Astrocyte (in vitro differentiated cells and primary cell): ENCODE measurements at regions not wholly inside any gene's neighbourhood (a gene's known extent, or its start where the extent isn't known, plus 50 kb on each side); places are given as distances from the start of the nearest gene placed in this dataset.

Experiments
- DNase-seq: peaks from one replicate; pipeline ENCODE4 v3.0.0-alpha.2; 2010; ENCODE audit warnings: low read depth
- FAIRE-seq: peaks from 2 replicates; lab custom pipeline; 2011; peaks lifted over from hg19 to GRCh38; lab: Jason Lieb, UNC
- H2AFZ ChIP-seq: 2 replicates; pipeline ENCODE4 v1.6.0; 2012; ENCODE audit warnings: low read depth, low read length, inconsistent platforms
- H3K27ac ChIP-seq: 2 replicates; pipeline ENCODE4 v1.5.1; 2011; ENCODE audit warnings: low read depth, low read length, inconsistent platforms
- H3K27me3 ChIP-seq: 2 replicates; pipeline ENCODE4 v1.6.0; 2011; ENCODE audit warnings: low read length, inconsistent platforms; ENCODE audit not compliant: insufficient read depth
- H3K36me3 ChIP-seq: 2 replicates; pipeline ENCODE4 v1.5.1; 2011; ENCODE audit warnings: low read length, inconsistent platforms; ENCODE audit not compliant: insufficient read depth
- H3K4me1 ChIP-seq: 2 replicates; pipeline ENCODE4 v1.5.1; 2011; ENCODE audit warnings: low read length, inconsistent platforms; ENCODE audit not compliant: insufficient read depth
- H3K4me2 ChIP-seq: 2 replicates; pipeline ENCODE4 v1.6.0; 2012; ENCODE audit warnings: low read length, inconsistent platforms
- H3K4me3 ChIP-seq: 2 replicates; pipeline ENCODE4 v1.5.1; 2011; ENCODE audit warnings: low read depth, mild to moderate bottlenecking, low read length, inconsistent platforms; ENCODE audit not compliant: insufficient read depth
- H3K79me2 ChIP-seq: 2 replicates; pipeline ENCODE4 v1.6.0; 2012; ENCODE audit warnings: mild to moderate bottlenecking, low read length, inconsistent platforms; ENCODE audit not compliant: insufficient read depth
- H3K9ac ChIP-seq: 2 replicates; pipeline ENCODE4 v1.6.0; 2012; ENCODE audit warnings: mild to moderate bottlenecking, low read length, inconsistent platforms
- H3K9me3 ChIP-seq: 2 replicates; pipeline ENCODE4 v1.5.1; 2012; ENCODE audit warnings: low read depth, mild to moderate bottlenecking, low read length, inconsistent platforms; ENCODE audit not compliant: insufficient read depth
- H4K20me1 ChIP-seq: 2 replicates; pipeline ENCODE4 v1.6.0; 2012; ENCODE audit warnings: low read length, inconsistent platforms; ENCODE audit not compliant: insufficient read depth
- H3K27ac Mint-ChIP-seq: one replicate; pipeline ENCODE4 v1.8.0; 2021; ENCODE audit warnings: mild to moderate bottlenecking, mixed read lengths; ENCODE audit not compliant: unreplicated experiment
- H3K27me3 Mint-ChIP-seq: one replicate; pipeline ENCODE4 v1.8.0; 2021; ENCODE audit warnings: low read depth, mixed read lengths; ENCODE audit not compliant: unreplicated experiment
- H3K36me3 Mint-ChIP-seq: one replicate; pipeline ENCODE4 v1.8.0; 2021; ENCODE audit warnings: low read depth, mixed read lengths; ENCODE audit not compliant: unreplicated experiment
- H3K4me1 Mint-ChIP-seq: one replicate; pipeline ENCODE4 v1.8.0; 2021; ENCODE audit warnings: low read depth, mixed read lengths; ENCODE audit not compliant: unreplicated experiment
- H3K4me3 Mint-ChIP-seq: one replicate; pipeline ENCODE4 v1.8.0; 2021; ENCODE audit warnings: mild to moderate bottlenecking, moderate library complexity, mixed read lengths; ENCODE audit not compliant: unreplicated experiment
- H3K9me3 Mint-ChIP-seq: one replicate; pipeline ENCODE4 v1.8.0; 2021; ENCODE audit warnings: mild to moderate bottlenecking, mixed read lengths; ENCODE audit not compliant: unreplicated experiment
- CTCF ChIP-seq: IDR thresholded peaks from 2 replicates; pipeline ENCODE4 v1.5.1; 2011; ENCODE audit warnings: low read depth, mild to moderate bottlenecking, inconsistent platforms, low read length, moderate library complexity; ENCODE audit not compliant: insufficient read depth
- EZH2 ChIP-seq: IDR thresholded peaks from 2 replicates; pipeline ENCODE4 v1.6.1; 2012; ENCODE audit warnings: mild to moderate bottlenecking, low read length, inconsistent platforms; ENCODE audit not compliant: insufficient read depth

- DNase-seq (peak; percentile 80), FAIRE-seq (peak; percentile 90)
- Mint-ChIP-seq H3K27me3 (peaks cover 5% of the 10 kb centered on the region), H3K4me3 (no peak overlapping the region), H3K9me3 (no peaks in the 10 kb centered on the region), H3K36me3 (no peaks in the 10 kb centered on the region), H3K27ac (peak overlapping the region; percentile 2), H3K4me1 (peaks cover 3% of the 10 kb centered on the region)
- Histone ChIP-seq H3K27me3 (peaks cover 6% of the 10 kb centered on the region), H4K20me1 (no peaks in the 10 kb centered on the region), H3K36me3 (no peaks in the 10 kb centered on the region), H2AFZ (peak overlapping the region; percentile 50), H3K4me2 (peak overlapping the region; percentile 56), H3K27ac (no peak overlapping the region), H3K79me2 (no peaks in the 10 kb centered on the region), H3K9me3 (no peaks in the 10 kb centered on the region), H3K9ac (peak overlapping the region; percentile 29), H3K4me1 (no peaks in the 10 kb centered on the region), H3K4me3 (peak overlapping the region; percentile 7)
- no peak for TF ChIP-seq EZH2
- TF ChIP-seq CTCF: peak; percentile 84
These were observed 55.8 kb upstream of the CDCA7L start for GRCh38 chr7:22001345-22002004.

- H3K4me3 Mint-ChIP-seq: no peak overlapping the region
- H2AFZ ChIP-seq: no peak overlapping the region
- DNase-seq: no peak
These were observed 54.2 kb upstream of the CDCA7L start for GRCh38 chr7:21999896-22000295.

More at GRCh38 chr7:21999896-22000295, 54.2 kb upstream of the CDCA7L start:
- Histone ChIP-seq H3K36me3 (no peaks in the 10 kb centered on the region), H3K4me2 (no peak overlapping the region), H3K4me1 (no peaks in the 10 kb centered on the region), H3K27ac (no peak overlapping the region), H3K27me3 (no peaks in the 10 kb centered on the region), H4K20me1 (no peaks in the 10 kb centered on the region), H3K9ac (no peak overlapping the region), H3K4me3 (no peak overlapping the region), H3K9me3 (no peaks in the 10 kb centered on the region), H3K79me2 (no peaks in the 10 kb centered on the region)
- no peak for TF ChIP-seq EZH2
- TF ChIP-seq CTCF: no peak
- no peak for FAIRE-seq
- Mint-ChIP-seq H3K4me1 (no peaks in the 10 kb centered on the region), H3K36me3 (no peaks in the 10 kb centered on the region), H3K27me3 (peaks cover 5% of the 10 kb centered on the region), H3K27ac (no peak overlapping the region), H3K9me3 (no peaks in the 10 kb centered on the region)
